HG02981 (cell line): ENCODE measurements at regions not wholly inside any gene's neighbourhood (a gene's known extent, or its start where the extent isn't known, plus 50 kb on each side); places are given as distances from the start of the nearest gene placed in this dataset.

Experiments used
- ATAC-seq: cut with Tn5 transposase; IDR thresholded peaks from one replicate; pipeline ENCODE4 v1.9.1; 2021; ENCODE audit warnings: mild to moderate bottlenecking, moderate library complexity; ENCODE audit not compliant: unreplicated experiment

- ATAC-seq = no peak
These were observed 99.1 kb upstream of the RGS4 start for GRCh38 chr1:162970021-162970420.

- no peak for ATAC-seq
These were observed 102.5 kb upstream of the RGS4 start for GRCh38 chr1:162966613-162967012.

GRCh38 chr1:162964901-162965300 is 103.9 kb upstream of the CCDC190 start:
- no peak for ATAC-seq

- no peak for ATAC-seq
These were observed 95.9 kb upstream of the CCDC190 start for GRCh38 chr1:162956922-162957321.

GRCh38 chr1:162954824-162955223 is 93.8 kb upstream of the CCDC190 start:
- no peak for ATAC-seq

GRCh38 chr1:162952956-162953355 is 92.0 kb upstream of the CCDC190 start:
- ATAC-seq = no peak

- peak; percentile 94 for ATAC-seq
These were observed 90.8 kb upstream of the CCDC190 start for GRCh38 chr1:162951553-162952315.

GRCh38 chr1:162950187-162950586 is 89.2 kb upstream of the CCDC190 start:
- ATAC-seq = no peak

GRCh38 chr1:162946701-162947100 is 85.7 kb upstream of the CCDC190 start:
- ATAC-seq = no peak

GRCh38 chr1:162944974-162945674 is 84.1 kb upstream of the CCDC190 start:
- no peak for ATAC-seq

GRCh38 chr1:162943622-162944021 is 82.6 kb upstream of the CCDC190 start:
- ATAC-seq = no peak

GRCh38 chr1:162942916-162943559 is 82.1 kb upstream of the CCDC190 start:
- ATAC-seq = no peak

- ATAC-seq = no peak
These were observed 80.0 kb upstream of the CCDC190 start for GRCh38 chr1:162941024-162941423.

- ATAC-seq = no peak
These were observed 78.1 kb upstream of the CCDC190 start for GRCh38 chr1:162939035-162939434.

GRCh38 chr1:162937716-162938395 is 76.9 kb upstream of the CCDC190 start:
- ATAC-seq = no peak

- ATAC-seq = no peak
These were observed 70.1 kb upstream of the CCDC190 start for GRCh38 chr1:162930976-162931560.

- ATAC-seq = no peak
These were observed 69.6 kb upstream of the CCDC190 start for GRCh38 chr1:162930532-162930931.

- ATAC-seq = no peak
These were observed 68.2 kb upstream of the CCDC190 start for GRCh38 chr1:162929177-162929576.

- no peak for ATAC-seq
These were observed 67.2 kb upstream of the CCDC190 start for GRCh38 chr1:162928141-162928540.

- no peak for ATAC-seq
These were observed 66.4 kb upstream of the CCDC190 start for GRCh38 chr1:162927421-162927820.

- no peak for ATAC-seq
These were observed 65.9 kb upstream of the CCDC190 start for GRCh38 chr1:162926906-162927305.
